ENCODE measurements at regions not wholly inside any gene's neighbourhood (a gene's known extent, or its start where the extent isn't known, plus 50 kb on each side); places are given as distances from the start of the nearest gene placed in this dataset.

DNA sequence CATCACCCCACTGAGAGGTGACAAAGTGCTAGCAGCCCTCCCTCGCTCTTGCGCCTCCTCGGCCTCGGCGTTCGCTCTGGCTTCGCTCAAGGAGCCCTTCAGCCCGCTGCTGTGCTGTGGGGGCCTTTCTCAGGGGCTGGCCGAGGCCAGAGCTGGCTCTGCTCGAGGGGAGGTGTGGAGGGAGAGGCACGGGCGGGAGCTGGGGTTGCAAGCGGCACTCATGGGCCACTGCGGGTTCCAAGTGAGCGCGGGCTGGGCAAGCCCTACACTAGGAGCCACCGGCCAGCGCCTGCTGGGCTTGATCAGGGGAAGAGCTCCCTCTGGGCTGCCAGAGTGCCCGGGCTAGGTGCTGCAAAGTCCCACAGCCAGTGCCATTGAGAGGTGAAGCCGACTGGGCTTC is 964.8 kb upstream of the GJE1 start:
- Mint-ChIP-seq H3K36me3 (ENCODE audit: low read depth) (peaks cover 8% of the 10 kb centered on the region), H3K27ac (ENCODE audit: unreplicated experiment) (no peak overlapping the region), H3K27me3 (ENCODE audit: low read depth) (no peaks in the 10 kb centered on the region), H3K4me3 (no peak overlapping the region), H3K4me1 (peaks cover 4% of the 10 kb centered on the region), H3K9me3 (peaks cover 11% of the 10 kb centered on the region)
- TF ChIP-seq CTCF (conservative IDR thresholded peaks at IDR 0.05), result no peak
- DNase-seq (ENCODE audit: low read depth, low spot score), result no peak

- Mint-ChIP-seq H3K9me3 (peaks cover 14% of the 10 kb centered on the region), H3K27ac (ENCODE audit: unreplicated experiment) (no peak overlapping the region), H3K4me3 (no peak overlapping the region), H3K36me3 (ENCODE audit: low read depth) (peaks cover 9% of the 10 kb centered on the region), H3K4me1 (peaks cover 4% of the 10 kb centered on the region), H3K27me3 (ENCODE audit: low read depth) (no peaks in the 10 kb centered on the region)
- no peak for DNase-seq (ENCODE audit: low read depth, low spot score)
- no peak for TF ChIP-seq CTCF (conservative IDR thresholded peaks at IDR 0.05)
Observed at GRCh38 chr6:141165002-141165665, 967.6 kb upstream of the GJE1 start.

DNA sequence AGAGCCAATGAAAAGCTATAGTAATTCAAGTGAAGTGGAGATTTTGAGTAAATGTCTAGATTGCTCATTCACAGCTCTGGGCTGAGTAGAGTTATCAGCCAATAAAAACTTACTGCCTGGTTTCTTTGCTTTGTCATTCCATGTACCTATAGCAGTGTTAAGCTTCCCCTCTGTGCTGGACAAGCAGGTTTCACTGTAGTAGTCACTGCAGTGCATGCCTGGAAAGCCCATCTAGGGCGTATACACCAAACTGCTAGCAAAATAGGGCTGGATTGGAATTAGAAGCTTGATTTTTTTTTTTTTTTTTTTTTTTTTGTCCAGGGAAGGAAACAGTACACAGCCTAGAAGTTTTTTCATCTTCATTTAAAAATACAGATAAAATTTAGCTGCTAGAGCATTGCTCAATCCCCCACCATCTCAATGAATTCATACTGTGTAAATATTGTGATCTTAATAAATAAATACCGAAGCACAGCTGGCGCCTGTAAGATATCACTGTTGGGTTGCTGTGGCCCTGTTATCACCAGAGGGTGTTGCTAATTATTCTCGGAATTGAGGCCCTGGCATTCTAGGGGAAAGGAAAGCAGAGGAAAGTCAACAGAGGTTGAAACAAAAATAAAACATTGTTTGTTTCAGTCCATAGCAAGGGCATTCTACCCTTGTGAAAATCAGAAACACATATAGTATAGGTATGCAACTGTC is 968.5 kb upstream of the GJE1 start:
- Mint-ChIP-seq H3K27ac (ENCODE audit: unreplicated experiment) (no peak overlapping the region), H3K27me3 (ENCODE audit: low read depth) (no peaks in the 10 kb centered on the region), H3K36me3 (ENCODE audit: low read depth) (peaks cover 9% of the 10 kb centered on the region), H3K9me3 (peaks cover 12% of the 10 kb centered on the region), H3K4me1 (peaks cover 6% of the 10 kb centered on the region), H3K4me3 (no peak overlapping the region)
- no peak for TF ChIP-seq CTCF (conservative IDR thresholded peaks at IDR 0.05)
- no peak for DNase-seq (ENCODE audit: low read depth, low spot score)

GRCh38 chr6:141163107-141163506 is 969.6 kb upstream of the GJE1 start:
- Mint-ChIP-seq H3K27ac (ENCODE audit: unreplicated experiment) (no peak overlapping the region), H3K36me3 (ENCODE audit: low read depth) (peaks cover 9% of the 10 kb centered on the region), H3K4me1 (peaks cover 13% of the 10 kb centered on the region), H3K9me3 (peaks cover 12% of the 10 kb centered on the region), H3K27me3 (ENCODE audit: low read depth) (no peaks in the 10 kb centered on the region), H3K4me3 (no peak overlapping the region)
- no peak for DNase-seq (ENCODE audit: low read depth, low spot score)
- TF ChIP-seq CTCF (conservative IDR thresholded peaks at IDR 0.05), result no peak

DNA sequence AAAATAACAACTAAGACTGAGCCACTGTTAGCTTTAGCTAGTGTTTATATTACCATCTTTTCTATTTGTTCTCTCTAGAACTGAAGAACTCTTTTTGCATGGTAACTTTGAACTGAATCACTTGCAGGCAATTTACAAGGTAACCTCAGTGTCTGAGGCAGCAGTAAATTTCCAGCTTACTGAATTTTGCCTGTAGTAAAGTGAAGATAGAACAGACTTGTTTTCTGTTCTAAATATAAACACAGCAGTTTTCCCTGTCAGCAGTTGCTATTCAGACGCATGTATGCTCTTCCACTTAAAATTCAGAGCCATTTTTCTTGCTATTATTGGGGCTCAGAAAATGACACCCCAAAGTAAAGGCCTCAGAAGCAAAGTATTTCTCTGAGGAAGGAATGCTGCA is 974.0 kb upstream of the GJE1 start:
- Mint-ChIP-seq H3K4me3 (no peak overlapping the region), H3K27ac (ENCODE audit: unreplicated experiment) (no peak overlapping the region), H3K4me1 (peaks cover 9% of the 10 kb centered on the region), H3K36me3 (ENCODE audit: low read depth) (peaks cover 14% of the 10 kb centered on the region), H3K9me3 (peaks cover 22% of the 10 kb centered on the region), H3K27me3 (ENCODE audit: low read depth) (no peaks in the 10 kb centered on the region)
- no peak for TF ChIP-seq CTCF (conservative IDR thresholded peaks at IDR 0.05)
- no peak for DNase-seq (ENCODE audit: low read depth, low spot score)

Data from neural crest cell (in vitro differentiated cells).